Thyroid gland (tissue), 4 donors: ENCODE measurements at regions not wholly inside any gene's neighbourhood (a gene's known extent, or its start where the extent isn't known, plus 50 kb on each side); places are given as distances from the start of the nearest gene placed in this dataset.

Experiments
- POLR2A ChIP-seq, 2 donors: fragments of 450-650 bp; IDR thresholded peaks; one replicate each; pipeline ENCODE4 v1.6.1; 2017; ENCODE audit warnings: antibody characterized with exemption in 2 of 2, mild to moderate bottlenecking in 2 of 2, moderate library complexity in 1 of 2
- TF ChIP-seq, protein P1 (sequence below), 6 experiments: fragments of 200-600 bp in 3 of 6; fragments of 450-650 bp in 3 of 6; sonication (generic) in 3 of 6; IDR thresholded peaks; one replicate each; pipeline ENCODE4 v1.5.1; 2016 to 2019; ENCODE audit warnings: antibody characterized with exemption in 6 of 6, mild to moderate bottlenecking in 2 of 6, inconsistent platforms in 1 of 6, moderate library complexity in 1 of 6

DNA sequence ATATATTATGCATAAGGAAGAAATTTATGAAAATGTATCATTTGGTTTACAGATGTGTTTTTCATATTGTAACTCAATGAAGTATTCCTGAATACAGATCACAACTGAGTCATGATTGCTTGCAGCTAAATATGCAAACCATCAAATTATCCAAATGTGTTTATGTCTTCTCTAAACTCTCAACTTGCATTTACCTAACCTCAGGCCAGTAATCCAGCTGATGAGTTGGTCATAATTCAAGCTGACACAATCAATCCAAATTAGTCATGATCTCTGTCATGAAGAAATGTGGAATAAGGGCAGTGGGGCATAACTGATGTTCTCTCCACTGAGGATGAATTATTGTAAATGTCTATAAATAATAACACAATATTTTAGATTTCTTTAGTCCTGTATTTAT lies 104.8 kb upstream of the CNTN1 start:
- TF ChIP-seq, protein P1, sequence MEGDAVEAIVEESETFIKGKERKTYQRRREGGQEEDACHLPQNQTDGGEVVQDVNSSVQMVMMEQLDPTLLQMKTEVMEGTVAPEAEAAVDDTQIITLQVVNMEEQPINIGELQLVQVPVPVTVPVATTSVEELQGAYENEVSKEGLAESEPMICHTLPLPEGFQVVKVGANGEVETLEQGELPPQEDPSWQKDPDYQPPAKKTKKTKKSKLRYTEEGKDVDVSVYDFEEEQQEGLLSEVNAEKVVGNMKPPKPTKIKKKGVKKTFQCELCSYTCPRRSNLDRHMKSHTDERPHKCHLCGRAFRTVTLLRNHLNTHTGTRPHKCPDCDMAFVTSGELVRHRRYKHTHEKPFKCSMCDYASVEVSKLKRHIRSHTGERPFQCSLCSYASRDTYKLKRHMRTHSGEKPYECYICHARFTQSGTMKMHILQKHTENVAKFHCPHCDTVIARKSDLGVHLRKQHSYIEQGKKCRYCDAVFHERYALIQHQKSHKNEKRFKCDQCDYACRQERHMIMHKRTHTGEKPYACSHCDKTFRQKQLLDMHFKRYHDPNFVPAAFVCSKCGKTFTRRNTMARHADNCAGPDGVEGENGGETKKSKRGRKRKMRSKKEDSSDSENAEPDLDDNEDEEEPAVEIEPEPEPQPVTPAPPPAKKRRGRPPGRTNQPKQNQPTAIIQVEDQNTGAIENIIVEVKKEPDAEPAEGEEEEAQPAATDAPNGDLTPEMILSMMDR (IDR thresholded peaks at IDR 0.05), result no peak
- TF ChIP-seq POLR2A (IDR thresholded peaks at IDR 0.05), result no peak
